Liver (tissue), 8 donors: ENCODE measurements at regions not wholly inside any gene's neighbourhood (a gene's known extent, or its start where the extent isn't known, plus 50 kb on each side); places are given as distances from the start of the nearest gene placed in this dataset.

Source experiments
- DNase-seq: peaks from one replicate; pipeline ENCODE4 v3.0.0-alpha.2; 2017; ENCODE audit warnings: low spot score
- H3K27ac ChIP-seq, 2 donors: one replicate each; pipeline ENCODE4 v1.7.0; 2013; ENCODE audit warnings: inconsistent platforms in 2 of 2, low read length in 2 of 2, control low read depth in 1 of 2, low read depth in 1 of 2, mild to moderate bottlenecking in 1 of 2
- H3K27me3 ChIP-seq, 4 donors: one replicate each; pipeline versions ENCODE4 v1.6.1 to v1.7.0; 2013; ENCODE audit warnings: low read length in 3 of 4, inconsistent platforms in 1 of 4, mild to moderate bottlenecking in 1 of 4, moderate library complexity in 1 of 4; ENCODE audit not compliant: control insufficient read depth in 4 of 4, insufficient read depth in 4 of 4
- H3K36me3 ChIP-seq, 4 donors: one replicate each; pipeline versions ENCODE4 v1.6.1 to v1.7.0; 2013; ENCODE audit warnings: low read length in 3 of 4, mild to moderate bottlenecking in 3 of 4, low read depth in 1 of 4, moderate library complexity in 1 of 4; ENCODE audit not compliant: control insufficient read depth in 4 of 4, insufficient read depth in 3 of 4
- H3K4me1 ChIP-seq, 4 donors: one replicate each; pipeline versions ENCODE4 v1.6.1 to v1.7.0; 2013; ENCODE audit warnings: low read length in 3 of 4, mild to moderate bottlenecking in 3 of 4, moderate library complexity in 1 of 4; ENCODE audit not compliant: control insufficient read depth in 4 of 4, insufficient read depth in 4 of 4
- H3K4me3 ChIP-seq, 3 donors: one replicate each; pipeline versions ENCODE4 v1.6.1 to v1.7.0; 2013; ENCODE audit warnings: low read length in 3 of 3, control low read depth in 1 of 3, low read depth in 1 of 3, mild to moderate bottlenecking in 1 of 3
- H3K9ac ChIP-seq, 2 donors: one replicate each; pipeline ENCODE4 v1.7.0; 2013; ENCODE audit warnings: low read length in 2 of 2, mild to moderate bottlenecking in 2 of 2, moderate library complexity in 2 of 2, control low read depth in 1 of 2, low read depth in 1 of 2
- H3K9me3 ChIP-seq, 4 donors: one replicate each; pipeline versions ENCODE4 v1.6.1 to v1.7.0; 2013; ENCODE audit warnings: low read length in 3 of 4; ENCODE audit not compliant: control insufficient read depth in 4 of 4
- ATF3 ChIP-seq: IDR thresholded peaks from 2 replicates; pipeline ENCODE4 v1.6.1; 2016; ENCODE audit warnings: antibody characterized with exemption
- CTCF ChIP-seq: fragments of 150-350 bp; IDR thresholded peaks from 2 replicates; pipeline ENCODE4 v1.5.1; 2017; ENCODE audit warnings: improper control_type of control experiment, low read depth, low read length; ENCODE audit not compliant: missing input control
- EGR1 ChIP-seq, 2 donors: IDR thresholded peaks; 2 replicates each; pipeline ENCODE4 v1.6.1; 2016 to 2018; ENCODE audit warnings: antibody characterized with exemption in 2 of 2, low read depth in 2 of 2
- FOXA1 ChIP-seq: IDR thresholded peaks from 2 replicates; pipeline ENCODE4 v1.6.1; 2016; ENCODE audit warnings: antibody characterized with exemption
- FOXA2 ChIP-seq: IDR thresholded peaks from 2 replicates; pipeline ENCODE4 v1.6.1; 2016; ENCODE audit warnings: antibody characterized with exemption
- HNF4A ChIP-seq, 2 donors: conservative IDR thresholded peaks; 2 replicates each; pipeline ENCODE4 v1.6.1; 2016; ENCODE audit warnings: antibody characterized with exemption in 2 of 2, mild to moderate bottlenecking in 2 of 2
- HNF4G ChIP-seq: IDR thresholded peaks from 2 replicates; pipeline ENCODE4 v1.6.1; 2016; ENCODE audit warnings: antibody characterized with exemption
- JUND ChIP-seq, 2 donors: IDR thresholded peaks; 2 replicates each; pipeline ENCODE4 v1.6.1; 2016; ENCODE audit warnings: antibody characterized with exemption in 2 of 2
- MAX ChIP-seq: IDR thresholded peaks from 2 replicates; pipeline ENCODE4 v1.6.1; 2016; ENCODE audit warnings: antibody characterized with exemption
- NR2F2 ChIP-seq: IDR thresholded peaks from 2 replicates; pipeline ENCODE4 v1.6.1; 2016; ENCODE audit warnings: antibody characterized with exemption
- RAD21 ChIP-seq, 2 donors: IDR thresholded peaks; 2 replicates each; pipeline ENCODE4 v1.6.1; 2016; ENCODE audit warnings: antibody characterized with exemption in 2 of 2, mild to moderate bottlenecking in 2 of 2
- REST ChIP-seq: IDR thresholded peaks from 2 replicates; pipeline ENCODE4 v1.6.1; 2016; ENCODE audit warnings: antibody characterized with exemption, mild to moderate bottlenecking
- RXRA ChIP-seq, 2 donors: IDR thresholded peaks; 2 replicates each; pipeline ENCODE4 v1.6.1; 2017 to 2018; ENCODE audit warnings: antibody characterized with exemption in 2 of 2, mild to moderate bottlenecking in 1 of 2
- SP1 ChIP-seq: IDR thresholded peaks from 2 replicates; pipeline ENCODE4 v1.6.1; 2018; ENCODE audit warnings: antibody characterized with exemption, mild to moderate bottlenecking
- TAF1 ChIP-seq: conservative IDR thresholded peaks from 2 replicates; pipeline ENCODE4 v1.6.1; 2016; ENCODE audit warnings: antibody characterized with exemption, mild to moderate bottlenecking
- YY1 ChIP-seq: IDR thresholded peaks from 2 replicates; pipeline ENCODE4 v1.6.1; 2016; ENCODE audit warnings: antibody characterized with exemption, mild to moderate bottlenecking
- ZBTB33 ChIP-seq: IDR thresholded peaks from 2 replicates; pipeline ENCODE4 v1.6.1; 2016; ENCODE audit warnings: antibody characterized with exemption
- WGBS: extraction: QIAGEN DNeasy Blood & Tissue Kit; methylation state at CpG from one replicate; pipeline ENCODE4 v1.1.7; 2013; 5-methylcytosine and 5-hydroxymethylcytosine counted together
- donor health status: healthy.
- donor health status: healthy.
- donor health status: healthy.
- donor health status: healthy.
- donor health status: healthy.

- no peak for DNase-seq
- H3K4me3 ChIP-seq, result no peak overlapping the region
Observed at GRCh38 chr2:48901416-48901815, 145.9 kb upstream of the LHCGR start.

GRCh38 chr2:48901015-48901343, 145.5 kb upstream of the LHCGR start:
- DNase-seq, result no peak
- no peak overlapping the region for H3K4me3 ChIP-seq
- no peak overlapping the region for H3K27ac ChIP-seq
- 52% methylated on average over 1 of the region's 1 CpG for WGBS
- H3K27me3 ChIP-seq, result no peaks in the 10 kb centered on the region
- H3K36me3 ChIP-seq, result no peaks in the 10 kb centered on the region
- peaks cover 0 to 4% (median 1%) of the 10 kb centered on the region in 4 donors for H3K9me3 ChIP-seq
- no peak overlapping the region for H3K9ac ChIP-seq
- no peaks in the 10 kb centered on the region for H3K4me1 ChIP-seq
- TF ChIP-seq YY1 (no peak), SP1 (no peak), FOXA2 (no peak), REST (no peak), HNF4A (conservative IDR thresholded peaks at IDR 0.05) (no peak), EGR1 (IDR thresholded peaks at IDR 0.05; ENCODE audit: low read depth in 2 of 2) (no peak), RAD21 (IDR thresholded peaks at IDR 0.05) (no peak), MAX (no peak)

More at GRCh38 chr2:48901416-48901815, 145.9 kb upstream of the LHCGR start:
- no peaks in the 10 kb centered on the region for H3K4me1 ChIP-seq
- peaks cover 0 to 3% (median under 1%) of the 10 kb centered on the region in 4 donors for H3K9me3 ChIP-seq
- WGBS, result 90% methylated on average over 2 of the region's 2 CpGs
- no peaks in the 10 kb centered on the region for H3K27me3 ChIP-seq
- H3K9ac ChIP-seq, result no peak overlapping the region
- TF ChIP-seq RXRA (IDR thresholded peaks at IDR 0.05) (no peak), EGR1 (IDR thresholded peaks at IDR 0.05; ENCODE audit: low read depth in 2 of 2) (no peak), FOXA1 (no peak)
- H3K27ac ChIP-seq, result no peak overlapping the region
- no peaks in the 10 kb centered on the region for H3K36me3 ChIP-seq

- WGBS, result 53% methylated on average over 2 of the region's 2 CpGs
- Histone ChIP-seq H3K4me1 (no peaks in the 10 kb centered on the region), H3K9me3 (peaks cover 0 to 4% (median 1%) of the 10 kb centered on the region in 4 donors), H3K27me3 (no peaks in the 10 kb centered on the region), H3K4me3 (no peak overlapping the region), H3K36me3 (no peaks in the 10 kb centered on the region), H3K9ac (no peak overlapping the region), H3K27ac (no peak overlapping the region)
- DNase-seq, result no peak
- TF ChIP-seq NR2F2 (no peak), ATF3 (no peak), TAF1 (no peak), REST (no peak), JUND (IDR thresholded peaks at IDR 0.05) (no peak), HNF4G (no peak), EGR1 (IDR thresholded peaks at IDR 0.05; ENCODE audit: low read depth in 2 of 2) (no peak), ZBTB33 (no peak), CTCF (no peak)
Observed at GRCh38 chr2:48900321-48901014, 144.9 kb upstream of the LHCGR start.
